Urothelium cell line (cell line): ENCODE measurements at regions not wholly inside any gene's neighbourhood (a gene's known extent, or its start where the extent isn't known, plus 50 kb on each side); places are given as distances from the start of the nearest gene placed in this dataset.

Experiments
- DNase-seq: peaks from one replicate; pipeline ENCODE4 v3.0.0; 2011; ENCODE audit warnings: low spot score, mixed read lengths
- FAIRE-seq: peaks from 2 replicates; lab custom pipeline; 2011; peaks lifted over from hg19 to GRCh38; lab: Jason Lieb, UNC

- DNase-seq (no peak), FAIRE-seq (no peak)
These were observed 72.6 kb downstream of the TENT5C start for GRCh38 chr1:117678246-117678977.

- FAIRE-seq (no peak), DNase-seq (no peak)
These were observed 73.5 kb downstream of the TENT5C start for GRCh38 chr1:117679299-117679698.

GRCh38 chr1:117679868-117680267 is 74.0 kb downstream of the TENT5C start:
- no peak for DNase-seq
- FAIRE-seq: no peak

GRCh38 chr1:117680316-117681002 is 74.6 kb downstream of the TENT5C start:
- no peak for DNase-seq
- no peak for FAIRE-seq

GRCh38 chr1:117681093-117681900 is 75.4 kb downstream of the TENT5C start:
- FAIRE-seq (no peak), DNase-seq (no peak)

- no peak for FAIRE-seq
- DNase-seq: no peak
These were observed 76.0 kb downstream of the TENT5C start for GRCh38 chr1:117681901-117682250.

GRCh38 chr1:117682372-117682771 is 76.5 kb downstream of the TENT5C start:
- FAIRE-seq (no peak), DNase-seq (no peak)

GRCh38 chr1:117683571-117684285 is 77.9 kb downstream of the TENT5C start:
- FAIRE-seq: peak; percentile 13
- peak; percentile 32 for DNase-seq

GRCh38 chr1:117685936-117686806 is 80.3 kb downstream of the TENT5C start:
- FAIRE-seq: no peak
- DNase-seq: no peak

- peak; percentile 38 for DNase-seq
- FAIRE-seq: no peak
These were observed 81.1 kb downstream of the TENT5C start for GRCh38 chr1:117686907-117687306.

- no peak for DNase-seq
- FAIRE-seq: no peak
These were observed 84.3 kb downstream of the TENT5C start for GRCh38 chr1:117689997-117690625.

- no peak for FAIRE-seq
- DNase-seq: no peak
These were observed 86.1 kb downstream of the TENT5C start for GRCh38 chr1:117691942-117692341.

GRCh38 chr1:117694543-117694942 is 88.7 kb downstream of the TENT5C start:
- DNase-seq: no peak
- no peak for FAIRE-seq

- no peak for FAIRE-seq
These were observed 90.1 kb downstream of the TENT5C start for GRCh38 chr1:117695796-117696490.

GRCh38 chr1:117696561-117696960 is 90.7 kb downstream of the TENT5C start:
- FAIRE-seq: no peak
- no peak for DNase-seq

More at GRCh38 chr1:117695796-117696490, 90.1 kb downstream of the TENT5C start:
- DNase-seq: no peak

GRCh38 chr1:117697220-117697781 is 91.5 kb downstream of the TENT5C start:
- DNase-seq: no peak
- no peak for FAIRE-seq

GRCh38 chr1:117698398-117699160 is 92.7 kb downstream of the TENT5C start:
- no peak for FAIRE-seq
- no peak for DNase-seq

GRCh38 chr1:117699953-117700352 is 94.1 kb downstream of the TENT5C start:
- DNase-seq (no peak), FAIRE-seq (no peak)
